ENCODE measurements at regions not wholly inside any gene's neighbourhood (a gene's known extent, or its start where the extent isn't known, plus 50 kb on each side); places are given as distances from the start of the nearest gene placed in this dataset.

- no peak overlapping the region for H3K9ac ChIP-seq (ENCODE audit: low read length)
- no peaks in the 10 kb centered on the region for H3K27me3 ChIP-seq (ENCODE audit: insufficient read depth, low read depth, low read length)
- H3K9me2 ChIP-seq (ENCODE audit: insufficient read depth, low read length): no peaks in the 10 kb centered on the region
- no peaks in the 10 kb centered on the region for H3K36me3 ChIP-seq (ENCODE audit: insufficient read depth, low read length)
- no peak overlapping the region for H2AFZ ChIP-seq (ENCODE audit: low read depth, low read length)
- TF ChIP-seq, protein P1, sequence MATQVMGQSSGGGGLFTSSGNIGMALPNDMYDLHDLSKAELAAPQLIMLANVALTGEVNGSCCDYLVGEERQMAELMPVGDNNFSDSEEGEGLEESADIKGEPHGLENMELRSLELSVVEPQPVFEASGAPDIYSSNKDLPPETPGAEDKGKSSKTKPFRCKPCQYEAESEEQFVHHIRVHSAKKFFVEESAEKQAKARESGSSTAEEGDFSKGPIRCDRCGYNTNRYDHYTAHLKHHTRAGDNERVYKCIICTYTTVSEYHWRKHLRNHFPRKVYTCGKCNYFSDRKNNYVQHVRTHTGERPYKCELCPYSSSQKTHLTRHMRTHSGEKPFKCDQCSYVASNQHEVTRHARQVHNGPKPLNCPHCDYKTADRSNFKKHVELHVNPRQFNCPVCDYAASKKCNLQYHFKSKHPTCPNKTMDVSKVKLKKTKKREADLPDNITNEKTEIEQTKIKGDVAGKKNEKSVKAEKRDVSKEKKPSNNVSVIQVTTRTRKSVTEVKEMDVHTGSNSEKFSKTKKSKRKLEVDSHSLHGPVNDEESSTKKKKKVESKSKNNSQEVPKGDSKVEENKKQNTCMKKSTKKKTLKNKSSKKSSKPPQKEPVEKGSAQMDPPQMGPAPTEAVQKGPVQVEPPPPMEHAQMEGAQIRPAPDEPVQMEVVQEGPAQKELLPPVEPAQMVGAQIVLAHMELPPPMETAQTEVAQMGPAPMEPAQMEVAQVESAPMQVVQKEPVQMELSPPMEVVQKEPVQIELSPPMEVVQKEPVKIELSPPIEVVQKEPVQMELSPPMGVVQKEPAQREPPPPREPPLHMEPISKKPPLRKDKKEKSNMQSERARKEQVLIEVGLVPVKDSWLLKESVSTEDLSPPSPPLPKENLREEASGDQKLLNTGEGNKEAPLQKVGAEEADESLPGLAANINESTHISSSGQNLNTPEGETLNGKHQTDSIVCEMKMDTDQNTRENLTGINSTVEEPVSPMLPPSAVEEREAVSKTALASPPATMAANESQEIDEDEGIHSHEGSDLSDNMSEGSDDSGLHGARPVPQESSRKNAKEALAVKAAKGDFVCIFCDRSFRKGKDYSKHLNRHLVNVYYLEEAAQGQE (IDR thresholded peaks at IDR 0.05; ENCODE audit: borderline replicate concordance): no peak
- TF ChIP-seq CTCF (IDR thresholded peaks at IDR 0.05; ENCODE audit: poor library complexity, severe bottlenecking) (no peak), RAD21 (conservative IDR thresholded peaks at IDR 0.05) (no peak)
- no peak overlapping the region for H3K27ac ChIP-seq (ENCODE audit: low read length)
- H3K4me3 ChIP-seq (ENCODE audit: low read length): no peak overlapping the region
- no peak overlapping the region for H3K4me2 ChIP-seq (ENCODE audit: low read length)
- no peaks in the 10 kb centered on the region for H4K20me1 ChIP-seq (ENCODE audit: insufficient read depth)
- H3F3A ChIP-seq (ENCODE audit: insufficient read depth, low read length, poor library complexity, severe bottlenecking): no peaks in the 10 kb centered on the region
- no peaks in the 10 kb centered on the region for H3K79me2 ChIP-seq (replicated peaks; ENCODE audit: insufficient read depth, low read length)
- H3K9me3 ChIP-seq (ENCODE audit: low read length): no peaks in the 10 kb centered on the region
Observed at GRCh38 chr2:67075056-67075455, 322.1 kb upstream of the ETAA1 start.

GRCh38 chr2:67075530-67076238 lies 321.4 kb upstream of the ETAA1 start:
- H3K27ac ChIP-seq (ENCODE audit: low read length): no peak overlapping the region
- H3K9me3 ChIP-seq (ENCODE audit: low read length): no peaks in the 10 kb centered on the region
- H3K27me3 ChIP-seq (ENCODE audit: insufficient read depth, low read depth, low read length): no peaks in the 10 kb centered on the region
- H4K20me1 ChIP-seq (ENCODE audit: insufficient read depth): no peaks in the 10 kb centered on the region
- no peaks in the 10 kb centered on the region for H3K36me3 ChIP-seq (ENCODE audit: insufficient read depth, low read length)
- TF ChIP-seq MXI1 (conservative IDR thresholded peaks at IDR 0.05; ENCODE audit: poor library complexity, severe bottlenecking): no peak
- no peak for TF ChIP-seq EP300 (conservative IDR thresholded peaks at IDR 0.05; ENCODE audit: poor library complexity, severe bottlenecking)
- TF ChIP-seq, protein P1 (IDR thresholded peaks at IDR 0.05; ENCODE audit: borderline replicate concordance): no peak
- TF ChIP-seq EZH2 (IDR thresholded peaks at IDR 0.05; ENCODE audit: borderline replicate concordance, insufficient read depth, low read length, poor library complexity, severe bottlenecking): no peak
- TF ChIP-seq POLR2AphosphoS5 (IDR thresholded peaks at IDR 0.05): no peak
- no peak for TF ChIP-seq TAF1 (IDR thresholded peaks at IDR 0.05; ENCODE audit: low read depth)
- TF ChIP-seq SMC3 (conservative IDR thresholded peaks at IDR 0.05; ENCODE audit: poor library complexity): no peak
- no peak for TF ChIP-seq RAD21 (conservative IDR thresholded peaks at IDR 0.05)
- TF ChIP-seq CTCF (IDR thresholded peaks at IDR 0.05; ENCODE audit: poor library complexity, severe bottlenecking): no peak
- no peak overlapping the region for H3K9ac ChIP-seq (ENCODE audit: low read length)
- no peaks in the 10 kb centered on the region for H3K79me2 ChIP-seq (replicated peaks; ENCODE audit: insufficient read depth, low read length)
- H3K9me2 ChIP-seq (ENCODE audit: insufficient read depth, low read length): no peaks in the 10 kb centered on the region
- no peaks in the 10 kb centered on the region for H3F3A ChIP-seq (ENCODE audit: insufficient read depth, low read length, poor library complexity, severe bottlenecking)
- no peak overlapping the region for H3K4me2 ChIP-seq (ENCODE audit: low read length)
- no peak overlapping the region for H3K4me3 ChIP-seq (ENCODE audit: low read length)
- no peak overlapping the region for H2AFZ ChIP-seq (ENCODE audit: low read depth, low read length)
